HAP-1 (cell line): ENCODE measurements at regions not wholly inside any gene's neighbourhood (a gene's known extent, or its start where the extent isn't known, plus 50 kb on each side); places are given as distances from the start of the nearest gene placed in this dataset.

Experiments used
- DNase-seq, 2 experiments: peaks; one replicate each; pipeline ENCODE4 v3.0.0-alpha.2; 2016 to 2020; ENCODE audit warnings: low spot score in 2 of 2
- H3K27me3 ChIP-seq: fragments of 250-450 bp; sonication (Bioruptor Pico); 2 replicates; pipeline ENCODE4 v1.5.1; 2020; ENCODE audit warnings: low read depth, mild to moderate bottlenecking, moderate library complexity
- H3K36me3 ChIP-seq: fragments of 250-450 bp; sonication (Bioruptor Pico); replicated peaks from 2 replicates; pipeline ENCODE4 v1.5.1; 2020; ENCODE audit warnings: mild to moderate bottlenecking
- H3K4me1 ChIP-seq: fragments of 250-450 bp; sonication (Bioruptor Pico); 2 replicates; pipeline ENCODE4 v1.5.1; 2020; ENCODE audit warnings: mild to moderate bottlenecking
- H3K4me3 ChIP-seq: fragments of 250-450 bp; sonication (Bioruptor Pico); 2 replicates; pipeline ENCODE4 v1.5.1; 2020; ENCODE audit warnings: mild to moderate bottlenecking, moderate library complexity
- H3K9me3 ChIP-seq: fragments of 250-450 bp; sonication (Bioruptor Pico); 2 replicates; pipeline ENCODE4 v1.5.1; 2020; ENCODE audit warnings: mild to moderate bottlenecking, moderate library complexity
- in situ Hi-C: fragments of 300-500 bp; cut with MboI; formaldehyde crosslinking; loops from 3 replicates; pipeline ENCODE4 v1.14.3; 2020; ENCODE audit warnings: low sequenced_read_pairs, inconsistent platforms, mixed read lengths

- DNase-seq = no peak
- H3K9me3 ChIP-seq = 0 out of 2 replicates have a peak, but pooled peaks cover 3% of the 10 kb centered on the region
- in situ Hi-C loops = no loop called here
- no peaks in the 10 kb centered on the region for H3K36me3 ChIP-seq
- no peaks in the 10 kb centered on the region for H3K4me1 ChIP-seq
- H3K4me3 ChIP-seq = no peak overlapping the region
- H3K27me3 ChIP-seq = no peaks in the 10 kb centered on the region
These were observed 410.1 kb upstream of the HTR2A start for GRCh38 chr13:47306991-47307390.

DNA sequence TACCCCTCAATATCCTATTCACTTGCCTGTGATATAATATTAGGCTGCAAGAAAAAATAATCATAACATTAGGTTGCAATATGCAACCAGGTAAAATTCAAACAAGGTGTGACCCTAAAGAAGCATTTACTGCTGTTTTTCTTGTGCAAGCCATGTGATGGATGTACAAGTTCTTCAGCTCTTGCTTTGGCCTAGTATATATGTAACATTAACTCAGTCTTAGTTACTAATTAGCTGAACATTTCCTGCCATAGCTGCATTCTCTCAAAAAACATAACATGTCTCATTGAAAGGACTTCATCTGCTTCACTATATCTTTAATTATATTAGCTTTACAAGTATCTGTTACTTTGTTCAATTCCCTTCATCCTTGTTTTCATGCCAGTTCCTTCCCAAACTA, 406.8 kb upstream of the HTR2A start:
- in situ Hi-C loops = no loop called here
- Histone ChIP-seq H3K36me3 (no peaks in the 10 kb centered on the region), H3K4me1 (no peaks in the 10 kb centered on the region), H3K27me3 (no peaks in the 10 kb centered on the region), H3K9me3 (0 out of 2 replicates have a peak, but pooled peaks cover 3% of the 10 kb centered on the region), H3K4me3 (no peak overlapping the region)
- no peak for DNase-seq

DNA sequence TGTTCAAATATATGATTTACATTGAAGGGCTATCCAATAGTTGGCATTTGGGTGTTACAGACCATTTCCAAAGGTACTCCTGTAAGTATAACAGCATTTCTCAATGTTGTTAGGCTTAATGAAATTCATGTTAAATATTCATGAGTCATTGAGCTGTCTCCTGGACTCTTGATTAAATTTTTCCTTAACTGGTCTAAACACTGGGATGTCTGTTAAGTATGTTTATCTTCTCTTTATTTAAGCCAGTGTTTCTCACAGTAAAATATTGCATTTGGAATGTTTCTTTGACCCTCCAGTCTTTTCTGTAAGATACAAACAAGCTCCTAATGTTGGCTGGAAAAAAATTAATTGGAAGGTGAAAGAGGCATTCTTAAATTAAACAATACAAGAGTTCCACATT, 402.5 kb upstream of the HTR2A start:
- in situ Hi-C loops = no loop called here
- DNase-seq = no peak
- H3K4me1 ChIP-seq = no peaks in the 10 kb centered on the region

DNA sequence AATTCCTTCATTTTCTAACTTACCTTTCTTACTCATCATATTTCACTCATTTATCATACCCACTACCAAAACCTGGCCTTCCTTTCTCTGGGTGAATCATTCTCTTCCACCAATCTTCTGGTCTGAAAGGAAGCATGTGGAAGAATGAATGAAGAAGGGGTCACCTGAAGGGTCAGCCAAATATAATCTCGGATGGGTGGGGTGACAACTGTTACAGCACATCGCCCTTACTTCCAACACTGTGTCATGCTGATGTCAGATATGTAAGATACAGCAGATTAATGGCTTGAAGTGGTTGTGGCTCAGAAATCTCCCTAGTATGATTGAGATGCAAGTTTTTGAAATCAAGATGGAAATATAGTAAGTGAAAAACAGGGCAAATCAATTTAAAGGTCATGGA, 401.7 kb upstream of the HTR2A start:
- Histone ChIP-seq H3K4me3 (no peak overlapping the region), H3K27me3 (no peaks in the 10 kb centered on the region), H3K4me1 (no peaks in the 10 kb centered on the region), H3K9me3 (peaks cover 2% of the 10 kb centered on the region; the same call in 1 of the 2 replicates), H3K36me3 (no peaks in the 10 kb centered on the region)
- DNase-seq = no peak
- in situ Hi-C loops = no loop called here

More for the DNA sequence above, 402.5 kb upstream of the HTR2A start:
- Histone ChIP-seq H3K36me3 (no peaks in the 10 kb centered on the region), H3K4me3 (no peak overlapping the region), H3K9me3 (peaks cover under 1% of the 10 kb centered on the region; the same call in 1 of the 2 replicates), H3K27me3 (no peaks in the 10 kb centered on the region)

DNA sequence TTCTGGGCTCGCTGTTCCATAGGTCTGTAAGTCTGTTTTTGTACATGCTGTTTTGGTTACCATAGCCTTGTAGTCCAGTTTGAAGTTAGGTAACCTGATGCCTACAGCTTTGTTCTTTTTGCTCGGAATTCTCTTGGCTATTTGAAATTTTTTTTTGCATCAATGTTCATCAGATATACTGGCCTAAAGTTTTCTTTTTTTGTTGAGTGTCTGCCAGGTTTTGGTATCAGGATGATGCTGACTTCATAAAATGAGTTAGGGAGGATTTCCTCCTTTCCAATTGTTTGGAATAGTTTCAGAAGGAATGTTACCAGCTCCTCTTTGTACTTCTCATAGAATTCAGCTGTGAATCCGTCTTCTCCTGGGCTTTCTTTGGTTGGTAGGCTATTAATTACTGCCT, 397.8 kb upstream of the HTR2A start:
- H3K4me1 ChIP-seq = no peaks in the 10 kb centered on the region
- H3K9me3 ChIP-seq = peaks cover 2% of the 10 kb centered on the region; the same call in 1 of the 2 replicates
- in situ Hi-C loops = no loop called here
- no peaks in the 10 kb centered on the region for H3K36me3 ChIP-seq
- no peak overlapping the region for H3K4me3 ChIP-seq
- DNase-seq = no peak
- H3K27me3 ChIP-seq = no peaks in the 10 kb centered on the region

- in situ Hi-C loops = no loop called here
- peaks cover 2% of the 10 kb centered on the region; the same call in 1 of the 2 replicates for H3K9me3 ChIP-seq
- H3K4me3 ChIP-seq = no peak overlapping the region
- no peaks in the 10 kb centered on the region for H3K27me3 ChIP-seq
- DNase-seq = no peak
- H3K36me3 ChIP-seq = no peaks in the 10 kb centered on the region
- H3K4me1 ChIP-seq = no peaks in the 10 kb centered on the region
These were observed 394.3 kb upstream of the HTR2A start for GRCh38 chr13:47291107-47291656.

GRCh38 chr13:47289567-47289966, 392.7 kb upstream of the HTR2A start:
- Histone ChIP-seq H3K27me3 (no peaks in the 10 kb centered on the region), H3K4me1 (no peaks in the 10 kb centered on the region), H3K4me3 (no peak overlapping the region), H3K9me3 (peaks cover 2% of the 10 kb centered on the region; the same call in 1 of the 2 replicates), H3K36me3 (no peaks in the 10 kb centered on the region)
- in situ Hi-C loops = no loop called here
- no peak for DNase-seq

GRCh38 chr13:47288546-47288945, 391.7 kb upstream of the HTR2A start:
- DNase-seq = no peak
- H3K36me3 ChIP-seq = no peaks in the 10 kb centered on the region
- no peaks in the 10 kb centered on the region for H3K27me3 ChIP-seq
- in situ Hi-C loops = no loop called here
- H3K4me3 ChIP-seq = no peak overlapping the region
- H3K9me3 ChIP-seq = no peaks in the 10 kb centered on the region
- no peaks in the 10 kb centered on the region for H3K4me1 ChIP-seq

DNA sequence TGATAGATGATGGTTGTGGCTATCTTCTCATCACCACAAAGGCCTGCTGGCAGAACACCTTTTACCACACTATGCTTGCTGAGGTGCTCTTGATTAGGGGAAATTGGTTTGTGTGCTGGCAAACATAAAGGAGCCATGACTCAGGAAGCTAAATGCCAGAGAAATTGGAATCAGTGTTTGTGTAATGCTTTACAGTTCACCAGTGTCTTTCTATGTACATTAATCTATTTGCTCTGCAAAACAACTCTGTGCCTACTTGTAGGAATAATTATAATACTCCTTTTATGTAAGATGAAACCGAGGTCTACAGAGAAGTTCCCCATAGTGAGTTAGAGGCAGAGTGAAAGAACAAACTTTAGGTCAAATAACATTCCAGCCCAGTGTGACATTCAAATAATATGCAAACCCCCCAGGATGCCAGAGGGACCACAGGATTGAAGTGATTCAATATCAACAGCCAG, 390.5 kb upstream of the HTR2A start:
- no peak for DNase-seq
- no peaks in the 10 kb centered on the region for H3K4me1 ChIP-seq
- no peaks in the 10 kb centered on the region for H3K36me3 ChIP-seq
- no peak overlapping the region for H3K4me3 ChIP-seq
- in situ Hi-C loops = no loop called here
- no peaks in the 10 kb centered on the region for H3K9me3 ChIP-seq
- no peaks in the 10 kb centered on the region for H3K27me3 ChIP-seq

GRCh38 chr13:47281991-47282390, 385.1 kb upstream of the HTR2A start:
- Histone ChIP-seq H3K4me3 (no peak overlapping the region), H3K27me3 (no peaks in the 10 kb centered on the region), H3K36me3 (no peaks in the 10 kb centered on the region), H3K4me1 (no peaks in the 10 kb centered on the region), H3K9me3 (no peaks in the 10 kb centered on the region)
- DNase-seq = no peak
- in situ Hi-C loops = no loop called here

DNA sequence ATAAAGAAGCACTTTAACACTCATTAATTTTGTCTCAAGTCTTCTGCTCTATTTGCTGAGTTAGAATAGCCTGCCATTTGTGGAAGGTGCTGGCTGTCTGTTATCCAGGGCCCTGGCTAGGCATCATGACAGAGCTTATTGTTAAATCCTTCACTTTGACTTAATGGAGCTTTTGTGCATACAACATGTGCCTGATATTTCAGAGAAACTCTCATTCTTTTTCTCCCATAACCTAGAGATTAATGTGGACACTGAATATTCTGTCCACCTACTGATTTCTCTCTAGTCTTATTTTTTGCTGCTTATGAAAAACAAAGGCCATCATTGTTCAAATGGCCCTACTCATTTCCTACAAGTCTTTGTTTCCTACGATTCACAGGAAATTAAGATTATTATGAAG, 383.1 kb upstream of the HTR2A start:
- in situ Hi-C loops = no loop called here
- DNase-seq = no peak
- no peaks in the 10 kb centered on the region for H3K36me3 ChIP-seq
- no peaks in the 10 kb centered on the region; the same call in 1 of the 2 replicates for H3K9me3 ChIP-seq
- no peak overlapping the region for H3K4me3 ChIP-seq
- H3K27me3 ChIP-seq = no peaks in the 10 kb centered on the region
- H3K4me1 ChIP-seq = no peaks in the 10 kb centered on the region

- Histone ChIP-seq H3K27me3 (no peaks in the 10 kb centered on the region), H3K36me3 (no peaks in the 10 kb centered on the region), H3K4me1 (no peaks in the 10 kb centered on the region), H3K4me3 (no peak overlapping the region), H3K9me3 (no peaks in the 10 kb centered on the region; the same call in 1 of the 2 replicates)
- DNase-seq = no peak
- in situ Hi-C loops = no loop called here
These were observed 380.9 kb upstream of the HTR2A start for GRCh38 chr13:47277774-47278173.

DNA sequence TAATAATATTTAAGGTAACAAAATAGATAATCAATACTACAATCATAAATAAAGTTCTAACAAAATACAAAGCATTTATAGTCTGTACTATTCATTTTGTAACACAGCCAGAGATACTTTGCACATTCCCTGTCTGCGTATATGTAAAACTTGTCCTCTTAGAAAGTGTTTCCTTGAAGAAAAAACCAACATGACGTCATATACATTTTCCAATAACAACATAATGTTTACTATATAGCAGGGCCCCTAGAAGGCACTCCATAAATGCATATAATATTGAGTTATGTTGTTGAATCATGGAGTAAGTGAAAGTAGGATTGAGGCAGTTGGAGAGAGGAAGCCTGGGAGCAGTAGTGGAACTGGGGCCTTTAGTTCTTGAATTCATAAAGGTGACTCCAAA, 371.4 kb upstream of the HTR2A start:
- Histone ChIP-seq H3K36me3 (no peaks in the 10 kb centered on the region), H3K9me3 (no peaks in the 10 kb centered on the region), H3K4me1 (no peaks in the 10 kb centered on the region), H3K27me3 (no peaks in the 10 kb centered on the region), H3K4me3 (no peak overlapping the region)
- in situ Hi-C loops = no loop called here
- DNase-seq = no peak

DNA sequence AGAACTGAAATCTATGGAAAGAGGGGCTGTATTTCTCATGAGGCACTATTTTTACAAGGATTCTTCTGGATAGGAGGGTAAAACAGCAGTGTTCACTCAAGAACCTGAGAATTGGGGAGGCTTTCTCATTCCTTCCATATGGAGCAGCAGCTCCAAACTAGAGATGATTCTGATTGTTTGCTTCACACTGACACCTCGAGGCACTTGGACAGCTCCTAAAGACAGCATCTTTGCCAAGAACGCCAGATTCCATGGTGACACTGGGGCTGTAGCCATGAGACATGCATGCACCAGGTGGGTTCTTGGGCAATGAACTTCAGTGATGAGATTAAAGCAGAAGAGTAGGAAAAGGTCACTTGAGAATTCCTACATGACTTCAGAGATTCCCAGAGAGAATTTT, 361.5 kb upstream of the HTR2A start:
- in situ Hi-C loops = no loop called here
- no peak overlapping the region for H3K4me3 ChIP-seq
- no peaks in the 10 kb centered on the region for H3K9me3 ChIP-seq
- no peaks in the 10 kb centered on the region for H3K4me1 ChIP-seq
- no peak for DNase-seq
- H3K27me3 ChIP-seq = no peaks in the 10 kb centered on the region
- no peaks in the 10 kb centered on the region for H3K36me3 ChIP-seq

DNA sequence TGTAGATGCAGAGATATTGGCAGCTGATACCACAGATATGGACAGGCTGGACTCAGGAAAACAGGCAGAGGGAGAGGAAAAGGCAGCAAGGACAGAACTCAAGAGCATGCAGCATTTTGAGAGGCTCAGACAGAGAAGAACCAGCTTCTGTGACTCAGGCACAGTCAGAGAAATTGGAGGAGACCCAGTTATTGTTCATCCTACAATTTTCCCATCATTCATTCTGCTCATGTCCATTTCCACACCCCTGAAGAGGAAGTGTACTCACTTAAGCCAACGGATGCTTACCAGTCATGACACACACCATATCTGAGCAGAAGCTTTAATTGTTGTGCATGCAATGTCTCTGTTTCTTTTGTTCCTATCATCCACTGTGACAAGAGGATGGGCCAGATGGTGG, 359.8 kb upstream of the HTR2A start:
- no peaks in the 10 kb centered on the region for H3K4me1 ChIP-seq
- H3K36me3 ChIP-seq = no peaks in the 10 kb centered on the region
- no peak overlapping the region for H3K4me3 ChIP-seq
- no peak for DNase-seq
- no peaks in the 10 kb centered on the region for H3K27me3 ChIP-seq
- in situ Hi-C loops = no loop called here
- no peaks in the 10 kb centered on the region for H3K9me3 ChIP-seq
